IMR-90 (cell line): ENCODE measurements at regions not wholly inside any gene's neighbourhood (a gene's known extent, or its start where the extent isn't known, plus 50 kb on each side); places are given as distances from the start of the nearest gene placed in this dataset.

ENCODE experiments used
- ATAC-seq: fragments of 200-7000 bp; cut with Tn5 transposase; 2 replicates; pipeline ENCODE4 v1.9.1; 2020; ENCODE audit warnings: low read depth, mild to moderate bottlenecking, moderate library complexity
- BruUV-seq: library from RNA; stranded (reverse); fragments of 400-500 nt; replicated peaks from 2 replicates; lab custom pipeline; 2021; lab: Mats Ljungman, UMichigan
- CTCF ChIA-PET: fragments of 300-600 bp; formaldehyde crosslinking; extraction: SDS; loops from one replicate; lab custom pipeline; 2021; ENCODE audit warnings: antibody characterized with exemption; lab: Yijun Ruan, JAX
- POLR2A ChIA-PET: fragments of 300-600 bp; sonication (Branson Sonifier 250); formaldehyde crosslinking; loops from one replicate; lab custom pipeline; 2022; ENCODE audit warnings: antibody characterized with exemption; ENCODE audit not compliant: unreplicated experiment; lab: Charles Lee
- DNase-seq: peaks from one replicate; pipeline ENCODE4 v3.0.0; 2013
- H2AFZ ChIP-seq: replicated peaks from 2 replicates; pipeline ENCODE3; 2013; ENCODE audit warnings: low read length, mild to moderate bottlenecking; ENCODE audit not compliant: poor library complexity
- H2AK5ac ChIP-seq: 2 replicates; pipeline ENCODE4 v1.6.1; 2013; ENCODE audit warnings: low read depth, low read length, inconsistent platforms
- H2AK9ac ChIP-seq: replicated peaks from 2 replicates; pipeline ENCODE3; 2013; ENCODE audit warnings: mild to moderate bottlenecking, low read depth, low read length, moderate library complexity; ENCODE audit not compliant: poor library complexity
- H2BK120ac ChIP-seq: 2 replicates; pipeline ENCODE4 v1.6.1; 2013; ENCODE audit warnings: low read depth, low read length, inconsistent platforms
- H2BK15ac ChIP-seq: 3 replicates; pipeline ENCODE4 v1.6.1; 2013; ENCODE audit warnings: low read depth, low read length, inconsistent platforms
- H2BK20ac ChIP-seq: 2 replicates; pipeline ENCODE4 v1.6.1; 2013; ENCODE audit warnings: low read depth, mild to moderate bottlenecking, inconsistent platforms, low read length, moderate library complexity
- H2BK5ac ChIP-seq: 2 replicates; pipeline ENCODE4 v1.6.1; 2013; ENCODE audit warnings: mild to moderate bottlenecking, low read depth, low read length, inconsistent platforms; ENCODE audit not compliant: poor library complexity, severe bottlenecking
- H3K14ac ChIP-seq: replicated peaks from 2 replicates; pipeline ENCODE4 v1.6.1; 2013; ENCODE audit warnings: low read depth, low read length, inconsistent platforms
- H3K18ac ChIP-seq: 2 replicates; pipeline ENCODE4 v1.6.1; 2013; ENCODE audit warnings: low read depth, low read length, control low read depth
- H3K23ac ChIP-seq: 2 replicates; pipeline ENCODE4 v1.6.1; 2013; ENCODE audit warnings: low read depth, low read length, inconsistent platforms
- H3K27ac ChIP-seq: 2 replicates; pipeline ENCODE4 v1.5.1; 2013; ENCODE audit warnings: mild to moderate bottlenecking, control low read depth, low read length; ENCODE audit not compliant: insufficient read depth
- H3K27me3 ChIP-seq: 2 replicates; pipeline ENCODE4 v1.6.1; 2013; ENCODE audit warnings: low read length; ENCODE audit not compliant: control insufficient read depth, insufficient read depth
- H3K36me3 ChIP-seq: 2 replicates; pipeline ENCODE4 v1.6.1; 2013; ENCODE audit warnings: low read length, mixed read lengths; ENCODE audit not compliant: control insufficient read depth, insufficient read depth
- H3K4ac ChIP-seq: 2 replicates; pipeline ENCODE4 v1.6.1; 2013; ENCODE audit warnings: low read depth, low read length, inconsistent platforms
- H3K4me1 ChIP-seq: 2 replicates; pipeline ENCODE4 v1.6.1; 2013; ENCODE audit warnings: low read length, mixed read lengths; ENCODE audit not compliant: control insufficient read depth, insufficient read depth
- H3K4me2 ChIP-seq: 2 replicates; pipeline ENCODE4 v1.6.1; 2013; ENCODE audit warnings: low read depth, mild to moderate bottlenecking, control low read depth, low read length, moderate library complexity
- H3K4me3 ChIP-seq: 2 replicates; pipeline ENCODE4 v1.5.1; 2013; ENCODE audit warnings: low read depth, mild to moderate bottlenecking, control low read depth, low read length, moderate library complexity; ENCODE audit not compliant: insufficient read depth
- H3K56ac ChIP-seq: 2 replicates; pipeline ENCODE4 v1.6.1; 2013; ENCODE audit warnings: low read length, inconsistent platforms; ENCODE audit not compliant: insufficient read depth; ENCODE audit errors: extremely low read depth
- H3K79me1 ChIP-seq, 2 experiments: 2 replicates each; pipeline ENCODE4 v1.6.1; 2013; ENCODE audit warnings: low read length in 2 of 2, inconsistent platforms in 1 of 2, low read depth in 1 of 2
- H3K9ac ChIP-seq: 2 replicates; pipeline ENCODE4 v1.6.1; 2013; ENCODE audit warnings: low read depth, low read length, control low read depth
- H3K9me1 ChIP-seq: 2 replicates; pipeline ENCODE4 v1.6.1; 2013; ENCODE audit warnings: low read length, inconsistent platforms; ENCODE audit not compliant: insufficient read depth
- H3K9me3 ChIP-seq: 2 replicates; pipeline ENCODE4 v1.6.1; 2013; ENCODE audit warnings: low read length; ENCODE audit not compliant: control insufficient read depth, insufficient read depth
- H4K20me1 ChIP-seq: 2 replicates; pipeline ENCODE4 v1.6.1; 2013; ENCODE audit warnings: low read length, inconsistent platforms; ENCODE audit not compliant: insufficient read depth
- H4K5ac ChIP-seq: 2 replicates; pipeline ENCODE4 v1.6.1; 2013; ENCODE audit warnings: mild to moderate bottlenecking, low read depth, low read length, control low read depth
- H4K8ac ChIP-seq, 2 experiments: 2 replicates each; pipeline ENCODE4 v1.6.1; 2013; ENCODE audit warnings: low read depth in 2 of 2, low read length in 2 of 2, control low read depth in 1 of 2, inconsistent platforms in 1 of 2
- H4K91ac ChIP-seq: 2 replicates; pipeline ENCODE4 v1.6.1; 2013; ENCODE audit warnings: low read depth, low read length, inconsistent platforms; ENCODE audit not compliant: insufficient read depth
- BHLHE40 ChIP-seq: fragments of 150-350 bp; IDR thresholded peaks from 2 replicates; pipeline ENCODE4 v1.6.1; 2016; ENCODE audit warnings: mild to moderate bottlenecking, low read depth, low read length
- CEBPB ChIP-seq: IDR thresholded peaks from 2 replicates; pipeline ENCODE4 v1.6.1; 2012; ENCODE audit warnings: low read depth, low read length, improper control_type of control experiment
- CHD1 ChIP-seq: IDR thresholded peaks from 2 replicates; pipeline ENCODE4 v1.6.1; 2012; ENCODE audit warnings: low read depth, low read length, improper control_type of control experiment
- FOS ChIP-seq: fragments of 150-350 bp; IDR thresholded peaks from 2 replicates; pipeline ENCODE4 v1.6.1; 2016; ENCODE audit warnings: low read depth, low read length
- MAFK ChIP-seq: IDR thresholded peaks from 2 replicates; pipeline ENCODE4 v1.6.1; 2012; ENCODE audit warnings: low read depth, low read length, improper control_type of control experiment
- MXI1 ChIP-seq: IDR thresholded peaks from 2 replicates; pipeline ENCODE4 v1.6.1; 2012; ENCODE audit warnings: low read depth, mild to moderate bottlenecking, low read length, moderate library complexity, borderline replicate concordance
- NFE2L2 ChIP-seq: fragments of 150-350 bp; IDR thresholded peaks from 2 replicates; pipeline ENCODE4 v1.6.1; 2016; ENCODE audit warnings: low read depth, mild to moderate bottlenecking, low read length
- POLR2A ChIP-seq: IDR thresholded peaks from 2 replicates; pipeline ENCODE4 v1.6.1; 2012; ENCODE audit warnings: mild to moderate bottlenecking, low read depth, low read length
- RAD21 ChIP-seq: IDR thresholded peaks from 2 replicates; pipeline ENCODE4 v1.6.1; 2012; ENCODE audit warnings: low read length, improper control_type of control experiment
- RCOR1 ChIP-seq: IDR thresholded peaks from 2 replicates; pipeline ENCODE4 v1.6.1; 2012; ENCODE audit warnings: mild to moderate bottlenecking, low read length, improper control_type of control experiment; ENCODE audit not compliant: insufficient replicate concordance
- RFX5 ChIP-seq: IDR thresholded peaks from 2 replicates; pipeline ENCODE4 v1.8.0; 2012; ENCODE audit warnings: low read depth, mild to moderate bottlenecking, low read length, moderate library complexity
- SMC3 ChIP-seq: fragments of 150-350 bp; IDR thresholded peaks from 2 replicates; pipeline ENCODE4 v1.6.1; 2016; ENCODE audit warnings: low read depth, mild to moderate bottlenecking, antibody characterized with exemption, low read length, moderate library complexity
- dilution Hi-C: fragments of 300-500 bp; cut with HindIII; formaldehyde crosslinking; loops from one replicate; pipeline ENCODE4 v1.14.3; 2018; ENCODE audit warnings: low sequenced_read_pairs; ENCODE audit not compliant: unreplicated experiment
- in situ Hi-C: fragments of 300-500 bp; cut with MboI; formaldehyde crosslinking; loops from 3 replicates; pipeline ENCODE4 v1.14.3; 2019; ENCODE audit warnings: low sequenced_read_pairs, inconsistent platforms, mixed read lengths
- intact Hi-C: fragments of 100-400 bp; cut with micrococcal nuclease; formaldehyde crosslinking; loops from 2 replicates; pipeline ENCODE4 v1.10.0; 2022
- TF ChIP-seq, protein P1 (sequence below): fragments of 150-350 bp; IDR thresholded peaks from 2 replicates; pipeline ENCODE4 v1.6.1; 2017; ENCODE audit warnings: mild to moderate bottlenecking, antibody characterized with exemption, low read length, low read depth
- TF ChIP-seq, protein P2 (sequence below): conservative IDR thresholded peaks from 2 replicates; pipeline ENCODE4 v1.5.1; 2012; ENCODE audit warnings: mild to moderate bottlenecking, low read depth, low read length, improper control_type of control experiment

DNA sequence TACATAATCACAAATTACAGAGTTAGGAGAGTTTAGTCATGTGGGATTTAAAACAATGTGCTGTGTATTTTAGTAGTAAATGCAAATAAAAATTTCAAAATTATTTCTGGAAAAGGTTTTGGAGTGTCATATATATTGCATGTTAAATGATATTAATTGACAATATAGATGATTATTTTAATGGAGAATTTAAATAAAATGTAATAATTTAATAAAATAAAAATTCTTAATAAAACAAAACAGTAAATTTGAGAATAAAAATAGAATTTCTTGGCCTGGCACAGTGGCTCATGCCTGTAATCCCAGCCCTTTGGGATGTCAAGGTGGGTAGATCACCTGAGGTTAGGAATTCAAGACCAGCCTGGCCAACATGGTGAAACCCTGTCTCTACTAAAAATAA is 1442.8 kb upstream of the ALCAM start:
- Histone ChIP-seq H3K4me1 (no peaks in the 10 kb centered on the region), H4K8ac (no peak overlapping the region), H2BK5ac (no peak overlapping the region), H3K14ac (no peak overlapping the region), H3K9me3 (no peaks in the 10 kb centered on the region), H2AK9ac (no peak overlapping the region), H3K4me2 (no peak overlapping the region), H3K56ac (no peak overlapping the region), H4K91ac (no peak overlapping the region), H3K9ac (no peak overlapping the region), H3K36me3 (no peaks in the 10 kb centered on the region), H3K27ac (no peak overlapping the region), H3K23ac (no peak overlapping the region), H4K20me1 (no peaks in the 10 kb centered on the region), H2BK120ac (no peak overlapping the region), H3K4me3 (no peak overlapping the region), H3K9me1 (no peaks in the 10 kb centered on the region), H2AFZ (no peak overlapping the region), H4K5ac (no peak overlapping the region), H3K27me3 (no peaks in the 10 kb centered on the region), H3K79me1 (no peaks in the 10 kb centered on the region), H2AK5ac (no peak overlapping the region), H3K4ac (no peak overlapping the region), H2BK20ac (no peak overlapping the region), H2BK15ac (no peak overlapping the region), H3K18ac (no peak overlapping the region)
- POLR2A ChIA-PET: no interaction called here
- dilution Hi-C loops: no loop called here
- in situ Hi-C loops: no loop called here
- BruUV-seq: no TSS peak
- CTCF ChIA-PET: no interaction called here
- DNase-seq (no peak), ATAC-seq (no peak)
- intact Hi-C loops: no loop called here
- TF ChIP-seq CHD1 (no peak), RFX5 (no peak), BHLHE40 (no peak), POLR2A (no peak), MXI1 (no peak), SMC3 (no peak), MAFK (no peak), NFE2L2 (no peak), RCOR1 (no peak), CEBPB (no peak), RAD21 (no peak), FOS (no peak)
- TF ChIP-seq, protein P1, sequence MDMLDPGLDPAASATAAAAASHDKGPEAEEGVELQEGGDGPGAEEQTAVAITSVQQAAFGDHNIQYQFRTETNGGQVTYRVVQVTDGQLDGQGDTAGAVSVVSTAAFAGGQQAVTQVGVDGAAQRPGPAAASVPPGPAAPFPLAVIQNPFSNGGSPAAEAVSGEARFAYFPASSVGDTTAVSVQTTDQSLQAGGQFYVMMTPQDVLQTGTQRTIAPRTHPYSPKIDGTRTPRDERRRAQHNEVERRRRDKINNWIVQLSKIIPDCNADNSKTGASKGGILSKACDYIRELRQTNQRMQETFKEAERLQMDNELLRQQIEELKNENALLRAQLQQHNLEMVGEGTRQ: no peak
- TF ChIP-seq, protein P2, sequence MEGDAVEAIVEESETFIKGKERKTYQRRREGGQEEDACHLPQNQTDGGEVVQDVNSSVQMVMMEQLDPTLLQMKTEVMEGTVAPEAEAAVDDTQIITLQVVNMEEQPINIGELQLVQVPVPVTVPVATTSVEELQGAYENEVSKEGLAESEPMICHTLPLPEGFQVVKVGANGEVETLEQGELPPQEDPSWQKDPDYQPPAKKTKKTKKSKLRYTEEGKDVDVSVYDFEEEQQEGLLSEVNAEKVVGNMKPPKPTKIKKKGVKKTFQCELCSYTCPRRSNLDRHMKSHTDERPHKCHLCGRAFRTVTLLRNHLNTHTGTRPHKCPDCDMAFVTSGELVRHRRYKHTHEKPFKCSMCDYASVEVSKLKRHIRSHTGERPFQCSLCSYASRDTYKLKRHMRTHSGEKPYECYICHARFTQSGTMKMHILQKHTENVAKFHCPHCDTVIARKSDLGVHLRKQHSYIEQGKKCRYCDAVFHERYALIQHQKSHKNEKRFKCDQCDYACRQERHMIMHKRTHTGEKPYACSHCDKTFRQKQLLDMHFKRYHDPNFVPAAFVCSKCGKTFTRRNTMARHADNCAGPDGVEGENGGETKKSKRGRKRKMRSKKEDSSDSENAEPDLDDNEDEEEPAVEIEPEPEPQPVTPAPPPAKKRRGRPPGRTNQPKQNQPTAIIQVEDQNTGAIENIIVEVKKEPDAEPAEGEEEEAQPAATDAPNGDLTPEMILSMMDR: no peak
